MM.1S (cell line): ENCODE measurements at regions not wholly inside any gene's neighbourhood (a gene's known extent, or its start where the extent isn't known, plus 50 kb on each side); places are given as distances from the start of the nearest gene placed in this dataset.

Source experiments
- DNase-seq: peaks from one replicate; pipeline ENCODE4 v3.0.0-alpha.2; 2015
- H2AFZ ChIP-seq: fragments of 300-600 bp; sonication (generic); 2 replicates; pipeline ENCODE4 v1.6.0; 2016; ENCODE audit warnings: antibody characterized with exemption, low read length
- H3F3A ChIP-seq: fragments of 300-600 bp; sonication (generic); 2 replicates; pipeline ENCODE4 v1.6.1; 2016; ENCODE audit warnings: mild to moderate bottlenecking, antibody characterized with exemption, low read length, moderate library complexity, mixed read lengths; ENCODE audit not compliant: insufficient read depth
- H3K27ac ChIP-seq: fragments of 300-600 bp; sonication (generic); 2 replicates; pipeline ENCODE4 v1.5.1; 2016; ENCODE audit warnings: mild to moderate bottlenecking, low read length
- H3K27me3 ChIP-seq: fragments of 300-600 bp; sonication (generic); replicated peaks from 2 replicates; pipeline ENCODE4 v1.6.0; 2016; ENCODE audit warnings: low read length; ENCODE audit not compliant: insufficient read depth
- H3K36me3 ChIP-seq: fragments of 300-600 bp; sonication (generic); replicated peaks from 2 replicates; pipeline ENCODE4 v1.6.1; 2016; ENCODE audit warnings: mild to moderate bottlenecking, low read length, mixed read lengths; ENCODE audit not compliant: insufficient read depth
- H3K4me1 ChIP-seq: fragments of 300-600 bp; sonication (generic); 2 replicates; pipeline ENCODE4 v1.6.1; 2016; ENCODE audit warnings: low read length, mixed read lengths
- H3K4me2 ChIP-seq: fragments of 300-600 bp; sonication (generic); 2 replicates; pipeline ENCODE4 v1.6.0; 2016; ENCODE audit warnings: low read depth, low read length
- H3K4me3 ChIP-seq: fragments of 300-600 bp; sonication (generic); 2 replicates; pipeline ENCODE4 v1.5.1; 2016; ENCODE audit warnings: low read length, mixed read lengths
- H3K79me2 ChIP-seq: fragments of 300-600 bp; sonication (generic); 2 replicates; pipeline ENCODE4 v1.6.1; 2016; ENCODE audit warnings: mixed run types, low read length, mixed read lengths
- H3K9ac ChIP-seq: fragments of 300-600 bp; sonication (generic); 2 replicates; pipeline ENCODE4 v1.6.1; 2016; ENCODE audit warnings: low read length, mixed read lengths
- H3K9me2 ChIP-seq: fragments of 300-600 bp; sonication (generic); replicated peaks from 2 replicates; pipeline ENCODE4 v1.6.1; 2016; ENCODE audit warnings: mild to moderate bottlenecking, low read length, mixed read lengths; ENCODE audit not compliant: insufficient read depth
- H3K9me3 ChIP-seq: fragments of 300-600 bp; sonication (generic); replicated peaks from 2 replicates; pipeline ENCODE4 v1.6.1; 2016; ENCODE audit warnings: mild to moderate bottlenecking, low read length, mixed read lengths; ENCODE audit not compliant: insufficient read depth
- H4K20me1 ChIP-seq: fragments of 300-600 bp; sonication (generic); 2 replicates; pipeline ENCODE4 v1.6.1; 2016; ENCODE audit warnings: mild to moderate bottlenecking, low read length, moderate library complexity, mixed read lengths; ENCODE audit not compliant: insufficient read depth
- CTCF ChIP-seq: fragments of 300-600 bp; sonication (generic); IDR thresholded peaks from 2 replicates; pipeline ENCODE4 v1.5.1; 2016; ENCODE audit warnings: antibody characterized with exemption, low read length, mixed read lengths
- EZH2 ChIP-seq: fragments of 300-600 bp; sonication (generic); optimal IDR thresholded peaks from 2 replicates; pipeline ENCODE3; 2017; ENCODE audit warnings: low read depth, mild to moderate bottlenecking, antibody characterized with exemption, low read length, mixed read lengths
- EZH2phosphoT487 ChIP-seq: fragments of 300-600 bp; sonication (generic); IDR thresholded peaks from 2 replicates; pipeline ENCODE4 v1.6.1; 2018; ENCODE audit warnings: antibody characterized with exemption, low read length

GRCh38 chr1:30607723-30608122 is 115.7 kb downstream of the MATN1 start:
- no peaks in the 10 kb centered on the region for H3K9me2 ChIP-seq
- H3K4me3 ChIP-seq, result no peak overlapping the region
- no peaks in the 10 kb centered on the region for H3K9me3 ChIP-seq
- H3K4me2 ChIP-seq, result no peak overlapping the region
- TF ChIP-seq EZH2, result no peak
- TF ChIP-seq CTCF, result no peak
- no peak for TF ChIP-seq EZH2phosphoT487
- no peaks in the 10 kb centered on the region for H3K36me3 ChIP-seq
- H3K27me3 ChIP-seq, result peaks cover 93% of the 10 kb centered on the region
- H2AFZ ChIP-seq, result no peak overlapping the region
- no peak overlapping the region for H3K27ac ChIP-seq
- no peaks in the 10 kb centered on the region for H3K79me2 ChIP-seq
- no peak for DNase-seq
- H3K4me1 ChIP-seq, result no peaks in the 10 kb centered on the region
- no peak overlapping the region for H3K9ac ChIP-seq
- no peaks in the 10 kb centered on the region for H3F3A ChIP-seq
- no peaks in the 10 kb centered on the region for H4K20me1 ChIP-seq

GRCh38 chr1:30606166-30606565 is 117.2 kb downstream of the MATN1 start:
- Histone ChIP-seq H3K27me3 (peaks cover 100% of the 10 kb centered on the region), H3K9ac (no peak overlapping the region), H3F3A (no peaks in the 10 kb centered on the region), H3K4me2 (no peak overlapping the region), H3K9me3 (no peaks in the 10 kb centered on the region), H3K79me2 (no peaks in the 10 kb centered on the region), H3K4me3 (no peak overlapping the region), H3K9me2 (no peaks in the 10 kb centered on the region), H2AFZ (no peak overlapping the region), H4K20me1 (no peaks in the 10 kb centered on the region), H3K4me1 (no peaks in the 10 kb centered on the region), H3K36me3 (no peaks in the 10 kb centered on the region), H3K27ac (no peak overlapping the region)
- no peak for TF ChIP-seq CTCF
- TF ChIP-seq EZH2, result no peak
- no peak for TF ChIP-seq EZH2phosphoT487
- DNase-seq, result no peak

GRCh38 chr1:30605441-30605920 is 117.9 kb downstream of the MATN1 start:
- TF ChIP-seq CTCF, result no peak
- no peak for TF ChIP-seq EZH2
- TF ChIP-seq EZH2phosphoT487, result no peak
- Histone ChIP-seq H3K79me2 (no peaks in the 10 kb centered on the region), H3K9me3 (no peaks in the 10 kb centered on the region), H4K20me1 (no peaks in the 10 kb centered on the region), H3K36me3 (no peaks in the 10 kb centered on the region), H3K27me3 (peaks cover 100% of the 10 kb centered on the region), H3K27ac (no peak overlapping the region), H3K9ac (no peak overlapping the region), H2AFZ (no peak overlapping the region), H3K9me2 (no peaks in the 10 kb centered on the region), H3K4me3 (no peak overlapping the region), H3K4me1 (no peaks in the 10 kb centered on the region), H3K4me2 (no peak overlapping the region), H3F3A (no peaks in the 10 kb centered on the region)
- no peak for DNase-seq
